ENCODE measurements at regions not wholly inside any gene's neighbourhood (a gene's known extent, or its start where the extent isn't known, plus 50 kb on each side); places are given as distances from the start of the nearest gene placed in this dataset.

GRCh38 chr1:95427525-95427924, 193.5 kb downstream of the RWDD3 start:
- in situ Hi-C loops (cut with MboI; ENCODE audit: low sequenced_read_pairs), result no loop called here

- in situ Hi-C loops (cut with MboI; ENCODE audit: low sequenced_read_pairs), result no loop called here
Measured at GRCh38 chr1:95431235-95431634, 197.2 kb downstream of the RWDD3 start.

- in situ Hi-C loops (cut with MboI; ENCODE audit: low sequenced_read_pairs), result no loop called here
Measured at GRCh38 chr1:95435611-95436010, 201.6 kb downstream of the RWDD3 start.

GRCh38 chr1:95437011-95437410, 203.0 kb downstream of the RWDD3 start:
- in situ Hi-C loops (cut with MboI; ENCODE audit: low sequenced_read_pairs), result no loop called here

GRCh38 chr1:95437781-95438180, 203.8 kb downstream of the RWDD3 start:
- in situ Hi-C loops (cut with MboI; ENCODE audit: low sequenced_read_pairs), result no loop called here

GRCh38 chr1:95438218-95438948, 204.4 kb downstream of the RWDD3 start:
- in situ Hi-C loops (cut with MboI; ENCODE audit: low sequenced_read_pairs), result no loop called here

GRCh38 chr1:95440511-95440910, 206.5 kb downstream of the RWDD3 start:
- in situ Hi-C loops (cut with MboI; ENCODE audit: low sequenced_read_pairs), result no loop called here

- in situ Hi-C loops (cut with MboI; ENCODE audit: low sequenced_read_pairs), result no loop called here
Measured at GRCh38 chr1:95449516-95449915, 215.5 kb downstream of the RWDD3 start.

- in situ Hi-C loops (cut with MboI; ENCODE audit: low sequenced_read_pairs), result no loop called here
Measured at GRCh38 chr1:95451054-95451453, 217.0 kb downstream of the RWDD3 start.

- in situ Hi-C loops (cut with MboI; ENCODE audit: low sequenced_read_pairs), result no loop called here
Measured at GRCh38 chr1:95451904-95452303, 217.9 kb downstream of the RWDD3 start.

GRCh38 chr1:95453053-95453452, 219.0 kb downstream of the RWDD3 start:
- in situ Hi-C loops (cut with MboI; ENCODE audit: low sequenced_read_pairs), result no loop called here

- in situ Hi-C loops (cut with MboI; ENCODE audit: low sequenced_read_pairs), result no loop called here
Measured at GRCh38 chr1:95467036-95467435, 233.0 kb downstream of the RWDD3 start.

GRCh38 chr1:95475686-95476457, 241.9 kb downstream of the RWDD3 start:
- in situ Hi-C loops (cut with MboI; ENCODE audit: low sequenced_read_pairs), result no loop called here

GRCh38 chr1:95496307-95496706, 262.3 kb downstream of the RWDD3 start:
- in situ Hi-C loops (cut with MboI; ENCODE audit: low sequenced_read_pairs), result no loop called here

GRCh38 chr1:95496773-95497172, 262.8 kb downstream of the RWDD3 start:
- in situ Hi-C loops (cut with MboI; ENCODE audit: low sequenced_read_pairs), result no loop called here

GRCh38 chr1:95497566-95497965, 263.6 kb downstream of the RWDD3 start:
- in situ Hi-C loops (cut with MboI; ENCODE audit: low sequenced_read_pairs), result no loop called here

GRCh38 chr1:95503278-95504030, 269.4 kb downstream of the RWDD3 start:
- in situ Hi-C loops (cut with MboI; ENCODE audit: low sequenced_read_pairs), result no loop called here

- in situ Hi-C loops (cut with MboI; ENCODE audit: low sequenced_read_pairs), result no loop called here
Measured at GRCh38 chr1:95504321-95504720, 270.3 kb downstream of the RWDD3 start.

- in situ Hi-C loops (cut with MboI; ENCODE audit: low sequenced_read_pairs), result no loop called here
Measured at GRCh38 chr1:95506736-95507414, 272.9 kb downstream of the RWDD3 start.

GRCh38 chr1:95509989-95510388, 276.0 kb downstream of the RWDD3 start:
- in situ Hi-C loops (cut with MboI; ENCODE audit: low sequenced_read_pairs), result no loop called here

- in situ Hi-C loops (cut with MboI; ENCODE audit: low sequenced_read_pairs), result no loop called here
Measured at GRCh38 chr1:95512925-95513324, 278.9 kb downstream of the RWDD3 start.
